ENCODE measurements at regions not wholly inside any gene's neighbourhood (a gene's known extent, or its start where the extent isn't known, plus 50 kb on each side); places are given as distances from the start of the nearest gene placed in this dataset.
"Not testable (repeated sequence)": the region's sequence is repeated elsewhere in the genome, so short reads cannot be mapped to it uniquely, and the experiment has no call there.

DNA sequence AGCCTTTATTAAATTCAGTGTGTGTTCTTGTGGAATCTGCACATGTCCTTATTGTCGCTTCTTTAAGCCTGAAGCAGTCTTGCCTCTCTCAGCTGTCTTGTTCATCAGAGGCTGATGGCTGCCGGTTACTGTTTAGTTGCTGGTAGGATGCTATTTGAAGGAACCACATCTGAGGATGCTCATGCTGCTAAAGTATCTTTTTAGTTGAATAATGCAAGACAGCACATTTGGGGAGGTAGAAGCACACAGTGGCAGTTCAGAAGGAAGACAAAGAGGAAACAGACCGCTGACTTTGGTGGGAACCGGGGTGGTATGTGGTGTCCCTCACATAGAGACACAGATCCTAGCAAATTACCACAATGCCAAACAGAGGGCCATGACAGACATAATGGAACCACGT, 144.2 kb upstream of the HDDC2 start:
- TF ChIP-seq SUZ12 (IDR thresholded peaks at IDR 0.05; ENCODE audit: extremely low read depth, insufficient read depth, insufficient read length): no peak
- no peak for TF ChIP-seq ZNF274 (IDR thresholded peaks at IDR 0.05; ENCODE audit: low read depth, low read length)
- TF ChIP-seq YY1 (IDR thresholded peaks at IDR 0.05; ENCODE audit: insufficient read depth, insufficient read length): no peak
- Histone ChIP-seq H3K27me3 (ENCODE audit: insufficient read depth, insufficient read length) (no peaks in the 10 kb centered on the region), H3K4me3 (ENCODE audit: insufficient read length, low read depth) (no peak overlapping the region), H3K36me3 (ENCODE audit: insufficient read depth, insufficient read length, low read length) (no peaks in the 10 kb centered on the region), H3K9me3 (ENCODE audit: insufficient read depth, low read length) (no peaks in the 10 kb centered on the region), H3K4me1 (ENCODE audit: insufficient read depth, insufficient read length) (peaks cover 8% of the 10 kb centered on the region), H3K9ac (ENCODE audit: insufficient read length, low read depth) (no peak overlapping the region)
- no peak for DNase-seq (ENCODE audit: low read depth, low spot score)

DNA sequence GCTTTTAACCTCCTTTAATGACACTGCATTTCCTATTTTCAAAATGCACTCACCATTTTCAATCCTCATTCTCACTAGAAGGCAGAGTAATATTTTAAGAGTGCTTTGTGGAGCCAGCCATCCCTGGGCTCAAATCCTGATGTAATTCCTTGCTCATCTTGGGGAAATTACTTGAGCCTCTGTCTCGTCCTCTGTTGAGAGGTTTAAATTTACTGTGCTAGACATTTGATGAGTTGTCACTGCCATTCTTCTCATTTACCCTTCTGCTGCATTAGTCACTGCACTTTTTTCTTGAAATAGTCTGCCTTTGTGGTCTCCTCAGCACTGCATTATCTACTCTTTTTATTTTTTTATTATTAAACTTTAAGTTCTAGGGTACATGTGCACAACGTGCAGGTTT, 150.0 kb upstream of the HDDC2 start:
- no peaks in the 10 kb centered on the region for H3K27me3 ChIP-seq (ENCODE audit: insufficient read depth, insufficient read length)
- H3K4me3 ChIP-seq (ENCODE audit: insufficient read length, low read depth): no peak overlapping the region
- no peak overlapping the region for H3K9ac ChIP-seq (ENCODE audit: insufficient read length, low read depth)
- peaks cover 20% of the 10 kb centered on the region for H3K9me3 ChIP-seq (ENCODE audit: insufficient read depth, low read length)
- H3K36me3 ChIP-seq (ENCODE audit: insufficient read depth, insufficient read length, low read length): no peaks in the 10 kb centered on the region
- DNase-seq (ENCODE audit: low read depth, low spot score): no peak
- TF ChIP-seq ZNF274 (IDR thresholded peaks at IDR 0.05; ENCODE audit: low read depth, low read length): no peak
- TF ChIP-seq YY1 (IDR thresholded peaks at IDR 0.05; ENCODE audit: insufficient read depth, insufficient read length): no peak
- TF ChIP-seq SUZ12 (IDR thresholded peaks at IDR 0.05; ENCODE audit: extremely low read depth, insufficient read depth, insufficient read length): no peak
- no peaks in the 10 kb centered on the region for H3K4me1 ChIP-seq (ENCODE audit: insufficient read depth, insufficient read length)

DNA sequence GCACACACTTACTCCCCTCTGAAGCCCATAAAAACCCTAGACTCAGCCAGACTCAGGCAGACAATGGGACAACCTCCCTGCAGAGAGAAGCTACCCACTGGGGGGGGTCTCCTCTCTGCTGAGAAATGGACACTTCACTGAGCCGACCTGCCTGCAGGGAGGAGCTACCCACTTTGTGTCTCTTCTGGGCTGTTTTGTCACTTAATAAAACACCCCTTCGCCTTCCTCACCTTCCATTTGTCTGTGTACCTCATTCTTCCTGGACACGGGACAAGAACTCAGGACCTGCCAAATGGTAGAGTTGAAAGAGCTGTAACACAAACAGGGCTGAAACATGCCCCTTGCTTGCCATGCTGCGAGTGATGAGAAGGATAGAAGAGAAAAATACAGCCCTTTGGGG, 151.7 kb upstream of the HDDC2 start:
- TF ChIP-seq YY1 (IDR thresholded peaks at IDR 0.05; ENCODE audit: insufficient read depth, insufficient read length) (no peak), ZNF274 (IDR thresholded peaks at IDR 0.05; ENCODE audit: low read depth, low read length) (no peak), SUZ12 (IDR thresholded peaks at IDR 0.05; ENCODE audit: extremely low read depth, insufficient read depth, insufficient read length) (no peak)
- Histone ChIP-seq H3K27me3 (ENCODE audit: insufficient read depth, insufficient read length) (no peaks in the 10 kb centered on the region), H3K9ac (ENCODE audit: insufficient read length, low read depth) (no peak overlapping the region), H3K9me3 (ENCODE audit: insufficient read depth, low read length) (peaks cover 21% of the 10 kb centered on the region), H3K36me3 (ENCODE audit: insufficient read depth, insufficient read length, low read length) (no peaks in the 10 kb centered on the region), H3K4me3 (ENCODE audit: insufficient read length, low read depth) (no peak overlapping the region), H3K4me1 (ENCODE audit: insufficient read depth, insufficient read length) (no peaks in the 10 kb centered on the region)
- DNase-seq (ENCODE audit: low read depth, low spot score): no peak

DNA sequence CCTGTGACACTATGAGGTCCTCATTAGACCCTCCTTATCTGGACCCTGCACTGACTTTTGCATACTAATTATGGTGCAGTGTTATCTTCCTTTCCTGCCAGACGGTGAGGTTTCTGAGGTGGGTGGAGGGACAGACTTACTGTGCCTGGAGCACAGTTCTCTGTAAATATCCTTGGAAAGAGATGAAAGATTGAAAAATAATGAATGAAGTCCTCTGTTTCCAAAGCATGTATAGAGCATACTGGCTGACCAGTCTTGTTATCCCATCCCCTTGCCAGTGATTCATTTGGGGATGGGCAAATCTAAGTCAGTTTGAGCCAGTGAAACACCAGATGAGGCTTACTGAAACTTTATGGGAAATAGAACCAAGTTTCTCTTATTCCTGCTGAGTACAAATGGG, 152.6 kb upstream of the HDDC2 start:
- no peak for DNase-seq (ENCODE audit: low read depth, low spot score)
- TF ChIP-seq YY1 (IDR thresholded peaks at IDR 0.05; ENCODE audit: insufficient read depth, insufficient read length) (no peak), SUZ12 (IDR thresholded peaks at IDR 0.05; ENCODE audit: extremely low read depth, insufficient read depth, insufficient read length) (no peak), ZNF274 (IDR thresholded peaks at IDR 0.05; ENCODE audit: low read depth, low read length) (no peak)
- H3K9ac ChIP-seq (ENCODE audit: insufficient read length, low read depth): no peak overlapping the region
- H3K9me3 ChIP-seq (ENCODE audit: insufficient read depth, low read length): peaks cover 25% of the 10 kb centered on the region
- H3K27me3 ChIP-seq (ENCODE audit: insufficient read depth, insufficient read length): no peaks in the 10 kb centered on the region
- no peaks in the 10 kb centered on the region for H3K4me1 ChIP-seq (ENCODE audit: insufficient read depth, insufficient read length)
- H3K36me3 ChIP-seq (ENCODE audit: insufficient read depth, insufficient read length, low read length): no peaks in the 10 kb centered on the region
- no peak overlapping the region for H3K4me3 ChIP-seq (ENCODE audit: insufficient read length, low read depth)

DNA sequence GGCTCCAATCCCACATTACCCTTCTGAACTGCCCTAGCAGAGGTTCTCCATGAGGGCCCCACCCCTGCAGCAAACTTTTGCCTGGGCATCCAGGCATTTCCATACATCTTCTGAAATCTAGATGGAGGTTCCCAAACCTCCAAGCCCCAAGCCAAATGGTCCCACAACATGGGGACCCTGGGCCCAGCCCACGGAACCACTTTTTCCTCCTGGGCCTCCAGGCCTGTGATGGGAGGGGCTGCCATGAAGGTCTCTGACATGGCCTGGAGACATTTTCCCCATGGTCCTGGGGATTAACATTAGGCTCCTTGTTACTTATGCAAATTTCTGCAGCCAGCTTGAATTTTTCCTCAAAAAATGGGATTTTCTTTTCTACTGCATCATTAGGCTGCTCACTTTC, 156.7 kb upstream of the HDDC2 start:
- not testable (repeated sequence) for H3K4me1 ChIP-seq (ENCODE audit: insufficient read depth, insufficient read length); H3K27me3 ChIP-seq (ENCODE audit: insufficient read depth, insufficient read length); DNase-seq (ENCODE audit: low read depth, low spot score); H3K9ac ChIP-seq (ENCODE audit: insufficient read length, low read depth); H3K4me3 ChIP-seq (ENCODE audit: insufficient read length, low read depth); H3K36me3 ChIP-seq (ENCODE audit: insufficient read depth, insufficient read length, low read length)
- peaks cover 14% of the 10 kb centered on the region for H3K9me3 ChIP-seq (ENCODE audit: insufficient read depth, low read length)

DNA sequence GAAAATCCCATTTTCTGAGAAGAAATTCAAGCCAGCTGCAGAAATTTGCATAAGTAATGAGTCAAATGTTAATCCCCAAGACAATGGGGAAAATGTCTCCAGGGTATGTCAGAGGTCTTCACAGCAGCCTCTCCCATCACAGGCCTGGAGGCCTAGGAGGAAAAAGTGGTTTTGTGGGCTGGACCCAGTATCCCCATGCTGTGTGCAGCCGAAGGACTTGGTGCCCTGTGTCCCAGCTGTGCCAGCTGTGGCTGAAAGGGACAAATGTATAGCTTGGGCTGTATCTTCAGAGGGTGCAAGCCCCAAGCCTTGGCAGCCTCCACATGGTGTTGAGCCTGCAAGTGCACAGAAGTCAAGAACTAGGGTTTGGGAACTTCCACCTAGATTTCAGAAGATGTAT, 163.6 kb upstream of the HDDC2 start:
- not testable (repeated sequence) for H3K36me3 ChIP-seq (ENCODE audit: insufficient read depth, insufficient read length, low read length); H3K9ac ChIP-seq (ENCODE audit: insufficient read length, low read depth); H3K4me3 ChIP-seq (ENCODE audit: insufficient read length, low read depth); H3K4me1 ChIP-seq (ENCODE audit: insufficient read depth, insufficient read length); H3K27me3 ChIP-seq (ENCODE audit: insufficient read depth, insufficient read length); DNase-seq (ENCODE audit: low read depth, low spot score)
- H3K9me3 ChIP-seq (ENCODE audit: insufficient read depth, low read length): peaks cover 22% of the 10 kb centered on the region

DNA sequence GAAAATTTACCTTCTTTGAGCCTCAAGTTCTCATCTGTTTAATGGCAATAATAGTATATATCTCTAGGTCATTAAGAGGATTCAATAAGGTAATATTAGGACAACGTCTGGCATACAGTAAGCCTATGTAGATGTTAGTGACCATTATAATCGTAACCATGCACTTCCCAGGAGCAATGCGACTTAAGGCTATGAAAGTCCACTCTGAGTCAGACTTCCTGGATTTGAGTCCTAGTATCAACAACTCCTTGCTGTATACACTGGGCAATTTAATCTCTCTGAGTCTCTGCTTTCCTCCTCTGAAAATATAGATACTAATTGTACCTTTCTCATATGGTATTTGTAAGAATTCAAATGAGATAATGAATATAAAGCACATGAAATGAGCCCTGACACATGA, 168.1 kb upstream of the HDDC2 start:
- H3K27me3 ChIP-seq (ENCODE audit: insufficient read depth, insufficient read length): no peaks in the 10 kb centered on the region

DNA sequence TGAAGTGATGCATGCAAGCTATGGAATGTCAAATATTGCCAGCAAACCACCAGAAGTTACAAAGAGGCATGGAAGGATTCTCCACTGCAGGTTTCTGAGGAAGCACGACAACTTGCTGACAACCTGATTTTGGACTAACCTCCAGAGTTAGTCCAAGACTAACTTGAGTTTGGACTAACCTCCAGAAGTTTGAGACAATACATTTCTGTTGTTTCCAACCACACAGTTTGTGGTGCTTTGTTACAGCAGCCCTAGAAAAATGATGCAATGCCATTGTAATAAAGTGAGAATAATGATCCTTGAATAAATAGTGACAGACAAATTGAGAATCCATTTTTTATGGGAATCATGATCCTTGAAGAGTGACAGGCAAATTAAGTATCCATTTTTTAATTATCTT, 169.9 kb upstream of the HDDC2 start:
- DNase-seq (ENCODE audit: low read depth, low spot score): no peak
- Histone ChIP-seq H3K36me3 (ENCODE audit: insufficient read depth, insufficient read length, low read length) (no peaks in the 10 kb centered on the region), H3K9ac (ENCODE audit: insufficient read length, low read depth) (no peak overlapping the region), H3K4me1 (ENCODE audit: insufficient read depth, insufficient read length) (no peaks in the 10 kb centered on the region), H3K4me3 (ENCODE audit: insufficient read length, low read depth) (no peak overlapping the region), H3K9me3 (ENCODE audit: insufficient read depth, low read length) (peaks cover 8% of the 10 kb centered on the region; the same call in 1 of the 2 replicates), H3K27me3 (ENCODE audit: insufficient read depth, insufficient read length) (no peaks in the 10 kb centered on the region)
- TF ChIP-seq SUZ12 (IDR thresholded peaks at IDR 0.05; ENCODE audit: extremely low read depth, insufficient read depth, insufficient read length): no peak
- no peak for TF ChIP-seq YY1 (IDR thresholded peaks at IDR 0.05; ENCODE audit: insufficient read depth, insufficient read length)
- no peak for TF ChIP-seq ZNF274 (IDR thresholded peaks at IDR 0.05; ENCODE audit: low read depth, low read length)

More for the DNA sequence above, 168.1 kb upstream of the HDDC2 start:
- Histone ChIP-seq H3K36me3 (ENCODE audit: insufficient read depth, insufficient read length, low read length) (no peaks in the 10 kb centered on the region), H3K4me1 (ENCODE audit: insufficient read depth, insufficient read length) (no peaks in the 10 kb centered on the region), H3K4me3 (ENCODE audit: insufficient read length, low read depth) (no peak overlapping the region), H3K9me3 (ENCODE audit: insufficient read depth, low read length) (peaks cover 22% of the 10 kb centered on the region), H3K9ac (ENCODE audit: insufficient read length, low read depth) (no peak overlapping the region)
- no peak for DNase-seq (ENCODE audit: low read depth, low spot score)
- TF ChIP-seq ZNF274 (IDR thresholded peaks at IDR 0.05; ENCODE audit: low read depth, low read length) (no peak), YY1 (IDR thresholded peaks at IDR 0.05; ENCODE audit: insufficient read depth, insufficient read length) (no peak), SUZ12 (IDR thresholded peaks at IDR 0.05; ENCODE audit: extremely low read depth, insufficient read depth, insufficient read length) (no peak)

All from NT2/D1 (cell line).